ENCODE measurements at regions not wholly inside any gene's neighbourhood (a gene's known extent, or its start where the extent isn't known, plus 50 kb on each side); places are given as distances from the start of the nearest gene placed in this dataset.
"Not testable (repeated sequence)": the region's sequence is repeated elsewhere in the genome, so short reads cannot be mapped to it uniquely, and the experiment has no call there.

GRCh38 chr7:156036153-156036552 lies 223.9 kb upstream of the SHH start:
- in situ Hi-C loops (cut with HindIII; ENCODE audit: low sequenced_read_pairs) = no loop called here
- no peak overlapping the region for H3K4me3 ChIP-seq (ENCODE audit: low read depth, low read length)
- no peak for DNase-seq (ENCODE audit: low read depth, low spot score)
- TF ChIP-seq, protein P1, sequence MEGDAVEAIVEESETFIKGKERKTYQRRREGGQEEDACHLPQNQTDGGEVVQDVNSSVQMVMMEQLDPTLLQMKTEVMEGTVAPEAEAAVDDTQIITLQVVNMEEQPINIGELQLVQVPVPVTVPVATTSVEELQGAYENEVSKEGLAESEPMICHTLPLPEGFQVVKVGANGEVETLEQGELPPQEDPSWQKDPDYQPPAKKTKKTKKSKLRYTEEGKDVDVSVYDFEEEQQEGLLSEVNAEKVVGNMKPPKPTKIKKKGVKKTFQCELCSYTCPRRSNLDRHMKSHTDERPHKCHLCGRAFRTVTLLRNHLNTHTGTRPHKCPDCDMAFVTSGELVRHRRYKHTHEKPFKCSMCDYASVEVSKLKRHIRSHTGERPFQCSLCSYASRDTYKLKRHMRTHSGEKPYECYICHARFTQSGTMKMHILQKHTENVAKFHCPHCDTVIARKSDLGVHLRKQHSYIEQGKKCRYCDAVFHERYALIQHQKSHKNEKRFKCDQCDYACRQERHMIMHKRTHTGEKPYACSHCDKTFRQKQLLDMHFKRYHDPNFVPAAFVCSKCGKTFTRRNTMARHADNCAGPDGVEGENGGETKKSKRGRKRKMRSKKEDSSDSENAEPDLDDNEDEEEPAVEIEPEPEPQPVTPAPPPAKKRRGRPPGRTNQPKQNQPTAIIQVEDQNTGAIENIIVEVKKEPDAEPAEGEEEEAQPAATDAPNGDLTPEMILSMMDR (IDR thresholded peaks at IDR 0.05; ENCODE audit: low read depth, low read length) = no peak

DNA sequence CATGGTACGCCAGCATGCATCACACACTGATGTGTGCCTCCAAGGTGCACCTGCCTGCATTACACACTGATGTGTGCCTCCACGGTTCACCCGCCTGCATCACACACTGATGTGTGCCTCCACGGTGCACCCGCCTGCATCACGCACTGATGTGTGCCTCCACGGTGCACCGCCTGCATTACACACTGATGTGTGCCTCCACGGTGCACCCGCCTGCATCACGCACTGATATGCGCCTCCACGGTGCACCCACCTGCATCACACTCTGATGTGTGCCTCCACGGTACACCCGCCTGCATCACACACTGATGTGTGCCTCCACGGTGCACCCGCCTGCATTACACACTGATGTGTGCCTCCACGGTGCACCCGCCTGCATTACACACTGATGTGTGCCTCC lies 223.1 kb upstream of the SHH start:
- in situ Hi-C loops (cut with HindIII; ENCODE audit: low sequenced_read_pairs); DNase-seq (ENCODE audit: low read depth, low spot score); H3K4me3 ChIP-seq (ENCODE audit: low read depth, low read length): not testable (repeated sequence)

DNA sequence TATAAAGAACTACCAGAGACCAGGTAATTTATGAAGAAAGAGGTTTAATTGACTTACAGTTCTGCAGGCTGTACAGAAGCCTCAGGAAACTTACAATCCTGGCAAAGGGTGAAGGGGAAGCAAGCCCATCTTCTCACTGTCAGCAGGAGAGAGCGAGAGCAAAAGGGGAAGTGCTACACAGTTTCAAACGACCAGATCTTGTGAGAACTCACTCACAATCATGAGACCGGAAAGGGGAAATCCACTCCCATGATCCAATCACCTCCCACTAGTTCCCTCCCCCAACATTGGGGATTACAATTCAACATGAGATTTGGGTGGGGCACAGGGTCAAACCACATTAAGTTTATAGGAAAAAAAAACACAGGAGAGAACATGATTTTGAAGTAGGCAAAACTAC lies 222.1 kb upstream of the SHH start:
- in situ Hi-C loops (cut with HindIII; ENCODE audit: low sequenced_read_pairs) = no loop called here
- DNase-seq (ENCODE audit: low read depth, low spot score) = no peak
- TF ChIP-seq, protein P1 (IDR thresholded peaks at IDR 0.05; ENCODE audit: low read depth, low read length) = no peak
- H3K4me3 ChIP-seq (ENCODE audit: low read depth, low read length) = no peak overlapping the region

DNA sequence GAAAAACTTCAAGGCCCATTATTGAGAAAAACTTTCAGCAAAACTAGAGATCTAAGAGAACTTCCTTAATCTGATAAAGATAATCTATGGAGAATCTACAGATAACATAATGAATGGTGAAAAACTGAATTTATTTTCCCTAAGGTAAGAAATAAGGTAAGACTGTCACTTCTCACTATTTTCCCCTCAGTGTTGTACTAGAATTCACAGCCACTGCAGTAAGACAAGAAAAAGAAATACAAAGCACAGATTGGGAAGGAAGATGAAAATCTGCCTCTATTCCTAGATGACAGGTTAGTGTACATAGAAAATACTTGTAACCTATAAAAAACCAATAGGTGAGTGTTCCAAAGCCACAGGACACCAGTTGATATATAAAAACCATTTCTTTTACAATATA lies 220.7 kb upstream of the SHH start:
- in situ Hi-C loops (cut with HindIII; ENCODE audit: low sequenced_read_pairs) = no loop called here
- TF ChIP-seq, protein P1 (IDR thresholded peaks at IDR 0.05; ENCODE audit: low read depth, low read length) = no peak
- DNase-seq (ENCODE audit: low read depth, low spot score) = no peak
- no peak overlapping the region for H3K4me3 ChIP-seq (ENCODE audit: low read depth, low read length)

DNA sequence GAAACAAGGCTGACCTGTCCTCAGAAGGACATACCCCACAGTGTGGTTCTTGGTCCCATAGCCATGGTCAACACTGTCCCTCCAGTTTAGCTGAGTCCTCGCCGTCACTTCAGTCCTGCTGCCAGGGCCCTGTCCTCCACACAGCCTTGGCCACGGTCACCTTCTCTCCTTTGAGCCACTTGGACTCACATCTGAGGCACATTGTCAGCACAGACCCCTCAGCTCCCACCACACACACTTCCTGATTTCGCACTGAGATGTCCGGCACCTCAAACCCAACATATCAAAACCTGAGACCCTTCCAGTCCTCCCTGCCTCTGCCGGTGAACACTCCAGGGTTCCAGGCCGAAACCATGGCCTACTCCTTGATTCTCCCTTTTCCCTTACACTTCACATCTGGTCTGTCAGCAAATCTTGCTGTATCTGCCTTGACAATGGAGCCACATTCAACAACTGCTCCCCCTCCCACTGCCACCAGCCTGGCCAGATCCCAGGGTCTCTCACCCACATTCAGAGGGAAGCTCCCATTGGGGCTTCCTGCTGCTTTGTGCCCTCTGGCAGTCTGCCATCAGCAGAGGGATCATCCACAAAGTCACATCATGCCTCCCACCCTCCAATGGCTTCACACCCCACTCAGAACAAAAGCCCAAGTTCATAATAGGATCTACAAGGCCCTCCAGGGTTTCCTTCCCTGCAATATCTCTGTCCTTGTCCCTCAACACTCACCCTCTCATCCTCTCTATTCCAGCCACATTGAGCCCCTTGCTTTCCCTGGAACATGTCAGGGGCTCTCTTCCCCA lies 219.6 kb upstream of the SHH start:
- H3K4me3 ChIP-seq (ENCODE audit: low read depth, low read length) = no peak overlapping the region
- in situ Hi-C loops (cut with HindIII; ENCODE audit: low sequenced_read_pairs) = no loop called here
- TF ChIP-seq, protein P1 (IDR thresholded peaks at IDR 0.05; ENCODE audit: low read depth, low read length) = no peak
- no peak for DNase-seq (ENCODE audit: low read depth, low spot score)

DNA sequence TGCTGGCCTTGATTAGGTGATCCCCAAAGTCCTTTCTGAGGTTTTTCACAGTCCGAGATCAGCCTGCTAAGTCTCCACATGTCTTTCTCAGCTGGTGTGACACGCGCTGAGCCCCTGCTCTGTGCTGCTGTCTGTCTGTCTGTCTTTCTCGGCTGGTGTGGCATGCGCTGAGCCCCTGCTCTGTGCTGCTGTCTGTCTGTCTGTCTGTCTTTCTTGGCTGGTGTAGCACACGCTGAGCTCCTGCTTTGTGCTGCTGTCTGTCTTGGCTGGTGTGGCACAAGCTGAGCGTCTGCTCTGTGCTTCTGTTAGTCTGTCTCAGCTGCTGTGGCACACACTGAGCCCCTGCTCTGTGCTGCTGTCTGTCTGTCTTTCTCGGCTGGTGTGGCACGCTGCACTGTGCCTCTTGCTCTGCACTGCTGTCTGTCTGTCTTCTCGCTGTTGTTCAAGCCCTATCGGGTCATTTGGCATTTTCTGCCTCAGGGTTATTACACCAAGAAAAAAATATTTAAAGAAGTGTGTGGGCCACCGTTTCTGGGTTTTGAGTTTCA lies 217.3 kb upstream of the SHH start:
- in situ Hi-C loops (cut with HindIII; ENCODE audit: low sequenced_read_pairs) = no loop called here

DNA sequence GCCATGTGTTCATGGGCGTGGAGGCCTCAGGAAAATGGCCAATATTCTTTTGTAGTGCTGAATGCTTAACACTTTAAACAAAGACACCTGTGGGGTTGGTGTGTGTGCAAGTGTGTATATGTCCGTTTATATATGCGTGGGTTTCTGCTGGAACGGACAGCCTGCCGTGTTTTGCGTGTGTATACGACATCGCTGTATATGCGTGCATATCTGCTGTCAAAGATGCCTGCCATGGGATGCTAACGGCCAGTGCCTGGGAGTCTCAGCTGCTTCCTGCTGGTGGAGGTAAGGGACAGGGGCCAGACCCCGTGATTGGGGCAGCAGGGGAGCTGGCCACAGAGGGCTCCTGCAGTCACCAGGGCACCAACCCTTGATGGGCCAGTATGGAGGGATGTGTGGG lies 216.3 kb upstream of the SHH start:
- no peak for DNase-seq (ENCODE audit: low read depth, low spot score)
- TF ChIP-seq, protein P1 (IDR thresholded peaks at IDR 0.05; ENCODE audit: low read depth, low read length) = no peak
- no peak overlapping the region for H3K4me3 ChIP-seq (ENCODE audit: low read depth, low read length)
- in situ Hi-C loops (cut with HindIII; ENCODE audit: low sequenced_read_pairs) = no loop called here

More for the DNA sequence above, 217.3 kb upstream of the SHH start:
- no peak for DNase-seq (ENCODE audit: low read depth, low spot score)
- no peak overlapping the region for H3K4me3 ChIP-seq (ENCODE audit: low read depth, low read length)
- TF ChIP-seq, protein P1 (IDR thresholded peaks at IDR 0.05; ENCODE audit: low read depth, low read length) = no peak
